ENCODE measurements at regions not wholly inside any gene's neighbourhood (a gene's known extent, or its start where the extent isn't known, plus 50 kb on each side); places are given as distances from the start of the nearest gene placed in this dataset.

DNA sequence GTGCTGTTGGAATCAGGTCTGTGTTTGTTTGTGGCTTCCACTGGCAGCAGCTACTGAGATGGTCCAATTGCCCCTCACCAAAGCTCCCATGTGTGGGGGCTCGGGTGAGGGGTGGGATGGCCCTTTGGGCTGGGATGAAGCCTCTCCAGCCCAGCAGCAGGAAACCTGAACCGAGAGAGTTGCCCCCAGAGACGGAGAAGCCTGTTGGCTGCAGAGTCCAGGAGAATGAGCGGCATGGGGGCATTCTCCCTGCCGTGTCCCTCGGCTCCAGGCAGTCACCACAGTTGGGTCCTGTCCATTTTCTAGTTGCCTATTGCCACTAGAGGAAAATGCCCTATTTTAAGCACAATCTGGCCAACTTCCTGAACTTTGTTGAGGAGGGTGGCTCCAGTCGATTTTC lies 222.2 kb upstream of the PPP2R2D start:
- TF ChIP-seq, protein P1, sequence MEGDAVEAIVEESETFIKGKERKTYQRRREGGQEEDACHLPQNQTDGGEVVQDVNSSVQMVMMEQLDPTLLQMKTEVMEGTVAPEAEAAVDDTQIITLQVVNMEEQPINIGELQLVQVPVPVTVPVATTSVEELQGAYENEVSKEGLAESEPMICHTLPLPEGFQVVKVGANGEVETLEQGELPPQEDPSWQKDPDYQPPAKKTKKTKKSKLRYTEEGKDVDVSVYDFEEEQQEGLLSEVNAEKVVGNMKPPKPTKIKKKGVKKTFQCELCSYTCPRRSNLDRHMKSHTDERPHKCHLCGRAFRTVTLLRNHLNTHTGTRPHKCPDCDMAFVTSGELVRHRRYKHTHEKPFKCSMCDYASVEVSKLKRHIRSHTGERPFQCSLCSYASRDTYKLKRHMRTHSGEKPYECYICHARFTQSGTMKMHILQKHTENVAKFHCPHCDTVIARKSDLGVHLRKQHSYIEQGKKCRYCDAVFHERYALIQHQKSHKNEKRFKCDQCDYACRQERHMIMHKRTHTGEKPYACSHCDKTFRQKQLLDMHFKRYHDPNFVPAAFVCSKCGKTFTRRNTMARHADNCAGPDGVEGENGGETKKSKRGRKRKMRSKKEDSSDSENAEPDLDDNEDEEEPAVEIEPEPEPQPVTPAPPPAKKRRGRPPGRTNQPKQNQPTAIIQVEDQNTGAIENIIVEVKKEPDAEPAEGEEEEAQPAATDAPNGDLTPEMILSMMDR (IDR thresholded peaks at IDR 0.05; ENCODE audit: extremely low read depth in 1 of 2, insufficient read depth in 1 of 2, low read depth in 1 of 2, low read length in 2 of 2) = no peak
- no peak for TF ChIP-seq POLR2A (IDR thresholded peaks at IDR 0.05; ENCODE audit: low read depth, low read length)
- TF ChIP-seq POLR2AphosphoS5 (IDR thresholded peaks at IDR 0.05; ENCODE audit: insufficient read depth, low read depth, low read length) = no peak
- no peak for TF ChIP-seq EZH2 (IDR thresholded peaks at IDR 0.05; ENCODE audit: borderline replicate concordance, low read depth, low read length, severe bottlenecking)
- TF ChIP-seq, protein P2, sequence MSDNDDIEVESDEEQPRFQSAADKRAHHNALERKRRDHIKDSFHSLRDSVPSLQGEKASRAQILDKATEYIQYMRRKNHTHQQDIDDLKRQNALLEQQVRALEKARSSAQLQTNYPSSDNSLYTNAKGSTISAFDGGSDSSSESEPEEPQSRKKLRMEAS (IDR thresholded peaks at IDR 0.05; ENCODE audit: insufficient read depth, insufficient read length) = no peak
- no peak for TF ChIP-seq MYC (IDR thresholded peaks at IDR 0.05; ENCODE audit: low read depth, low read length)
